ENCODE measurements at regions not wholly inside any gene's neighbourhood (a gene's known extent, or its start where the extent isn't known, plus 50 kb on each side); places are given as distances from the start of the nearest gene placed in this dataset.

DNA sequence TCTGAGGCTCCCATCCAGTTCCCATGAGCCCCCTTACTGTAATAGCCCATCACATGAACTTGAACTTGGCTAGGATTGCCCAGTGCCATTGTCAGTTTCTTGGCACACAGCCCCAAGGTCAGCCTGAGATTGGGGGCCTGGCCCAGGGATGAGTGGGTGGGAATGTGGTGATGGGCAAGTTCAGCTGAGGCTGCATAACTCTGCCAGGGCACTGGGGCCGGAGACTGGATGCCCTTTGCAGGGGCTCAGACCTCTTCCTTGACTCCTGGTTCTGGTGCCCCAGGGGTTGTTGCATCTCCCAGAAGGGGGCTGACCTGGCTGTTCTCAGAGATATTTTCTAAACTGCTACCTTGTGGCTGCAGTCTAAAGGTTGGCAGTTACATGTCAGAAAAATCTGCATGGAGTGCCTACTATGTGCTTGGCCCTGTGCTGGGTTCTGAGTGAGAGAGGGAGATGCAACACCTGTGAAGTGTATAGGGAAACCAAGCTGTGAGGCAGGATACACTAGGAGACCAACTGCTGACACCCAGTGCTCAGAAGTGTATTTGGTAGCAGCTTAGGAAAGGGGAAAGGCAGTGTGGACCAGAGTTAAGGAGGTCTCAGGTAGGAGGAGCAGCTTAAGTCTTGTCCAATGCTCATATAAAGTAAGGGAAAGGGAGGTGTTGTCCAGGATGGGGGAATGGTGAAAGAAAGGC lies 74.8 kb upstream of the PRR23C start:
- TF ChIP-seq CHCHD3 (CRISPR knock-in tag; IDR thresholded peaks at IDR 0.05) (no peak), POLR2A (conservative IDR thresholded peaks at IDR 0.05) (no peak), NRF1 (conservative IDR thresholded peaks at IDR 0.05 in 1 of 2, IDR thresholded peaks at IDR 0.05 in 1 of 2) (no peak), ZNF140 (CRISPR knock-in tag; IDR thresholded peaks at IDR 0.05) (no peak), ZNF274 (IDR thresholded peaks at IDR 0.05; ENCODE audit: borderline replicate concordance, low read depth, low read length) (no peak), HDAC6 (IDR thresholded peaks at IDR 0.05; ENCODE audit: low read depth, low read length) (no peak), ARID2 (IDR thresholded peaks at IDR 0.05) (no peak), TAF15 (IDR thresholded peaks at IDR 0.05; ENCODE audit: low read depth, low read length) (no peak)
- TF ChIP-seq, protein P1, sequence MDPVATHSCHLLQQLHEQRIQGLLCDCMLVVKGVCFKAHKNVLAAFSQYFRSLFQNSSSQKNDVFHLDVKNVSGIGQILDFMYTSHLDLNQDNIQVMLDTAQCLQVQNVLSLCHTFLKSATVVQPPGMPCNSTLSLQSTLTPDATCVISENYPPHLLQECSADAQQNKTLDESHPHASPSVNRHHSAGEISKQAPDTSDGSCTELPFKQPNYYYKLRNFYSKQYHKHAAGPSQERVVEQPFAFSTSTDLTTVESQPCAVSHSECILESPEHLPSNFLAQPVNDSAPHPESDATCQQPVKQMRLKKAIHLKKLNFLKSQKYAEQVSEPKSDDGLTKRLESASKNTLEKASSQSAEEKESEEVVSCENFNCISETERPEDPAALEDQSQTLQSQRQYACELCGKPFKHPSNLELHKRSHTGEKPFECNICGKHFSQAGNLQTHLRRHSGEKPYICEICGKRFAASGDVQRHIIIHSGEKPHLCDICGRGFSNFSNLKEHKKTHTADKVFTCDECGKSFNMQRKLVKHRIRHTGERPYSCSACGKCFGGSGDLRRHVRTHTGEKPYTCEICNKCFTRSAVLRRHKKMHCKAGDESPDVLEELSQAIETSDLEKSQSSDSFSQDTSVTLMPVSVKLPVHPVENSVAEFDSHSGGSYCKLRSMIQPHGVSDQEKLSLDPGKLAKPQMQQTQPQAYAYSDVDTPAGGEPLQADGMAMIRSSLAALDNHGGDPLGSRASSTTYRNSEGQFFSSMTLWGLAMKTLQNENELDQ (CRISPR knock-in tag; IDR thresholded peaks at IDR 0.05; ENCODE audit: borderline replicate concordance): no peak
- TF ChIP-seq, protein P2, sequence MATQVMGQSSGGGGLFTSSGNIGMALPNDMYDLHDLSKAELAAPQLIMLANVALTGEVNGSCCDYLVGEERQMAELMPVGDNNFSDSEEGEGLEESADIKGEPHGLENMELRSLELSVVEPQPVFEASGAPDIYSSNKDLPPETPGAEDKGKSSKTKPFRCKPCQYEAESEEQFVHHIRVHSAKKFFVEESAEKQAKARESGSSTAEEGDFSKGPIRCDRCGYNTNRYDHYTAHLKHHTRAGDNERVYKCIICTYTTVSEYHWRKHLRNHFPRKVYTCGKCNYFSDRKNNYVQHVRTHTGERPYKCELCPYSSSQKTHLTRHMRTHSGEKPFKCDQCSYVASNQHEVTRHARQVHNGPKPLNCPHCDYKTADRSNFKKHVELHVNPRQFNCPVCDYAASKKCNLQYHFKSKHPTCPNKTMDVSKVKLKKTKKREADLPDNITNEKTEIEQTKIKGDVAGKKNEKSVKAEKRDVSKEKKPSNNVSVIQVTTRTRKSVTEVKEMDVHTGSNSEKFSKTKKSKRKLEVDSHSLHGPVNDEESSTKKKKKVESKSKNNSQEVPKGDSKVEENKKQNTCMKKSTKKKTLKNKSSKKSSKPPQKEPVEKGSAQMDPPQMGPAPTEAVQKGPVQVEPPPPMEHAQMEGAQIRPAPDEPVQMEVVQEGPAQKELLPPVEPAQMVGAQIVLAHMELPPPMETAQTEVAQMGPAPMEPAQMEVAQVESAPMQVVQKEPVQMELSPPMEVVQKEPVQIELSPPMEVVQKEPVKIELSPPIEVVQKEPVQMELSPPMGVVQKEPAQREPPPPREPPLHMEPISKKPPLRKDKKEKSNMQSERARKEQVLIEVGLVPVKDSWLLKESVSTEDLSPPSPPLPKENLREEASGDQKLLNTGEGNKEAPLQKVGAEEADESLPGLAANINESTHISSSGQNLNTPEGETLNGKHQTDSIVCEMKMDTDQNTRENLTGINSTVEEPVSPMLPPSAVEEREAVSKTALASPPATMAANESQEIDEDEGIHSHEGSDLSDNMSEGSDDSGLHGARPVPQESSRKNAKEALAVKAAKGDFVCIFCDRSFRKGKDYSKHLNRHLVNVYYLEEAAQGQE (IDR thresholded peaks at IDR 0.05; ENCODE audit: borderline replicate concordance): no peak
- TF ChIP-seq, protein P2 (CRISPR knock-in tag; IDR thresholded peaks at IDR 0.05; ENCODE audit: low read depth): no peak
- TF ChIP-seq, protein P3, sequence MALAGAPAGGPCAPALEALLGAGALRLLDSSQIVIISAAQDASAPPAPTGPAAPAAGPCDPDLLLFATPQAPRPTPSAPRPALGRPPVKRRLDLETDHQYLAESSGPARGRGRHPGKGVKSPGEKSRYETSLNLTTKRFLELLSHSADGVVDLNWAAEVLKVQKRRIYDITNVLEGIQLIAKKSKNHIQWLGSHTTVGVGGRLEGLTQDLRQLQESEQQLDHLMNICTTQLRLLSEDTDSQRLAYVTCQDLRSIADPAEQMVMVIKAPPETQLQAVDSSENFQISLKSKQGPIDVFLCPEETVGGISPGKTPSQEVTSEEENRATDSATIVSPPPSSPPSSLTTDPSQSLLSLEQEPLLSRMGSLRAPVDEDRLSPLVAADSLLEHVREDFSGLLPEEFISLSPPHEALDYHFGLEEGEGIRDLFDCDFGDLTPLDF (CRISPR knock-in tag; IDR thresholded peaks at IDR 0.05): no peak
